Panc1 (cell line): ENCODE measurements at regions not wholly inside any gene's neighbourhood (a gene's known extent, or its start where the extent isn't known, plus 50 kb on each side); places are given as distances from the start of the nearest gene placed in this dataset.
"Not testable (repeated sequence)": the region's sequence is repeated elsewhere in the genome, so short reads cannot be mapped to it uniquely, and the experiment has no call there.

Experiments used
- ATAC-seq: fragments of 200-7000 bp; cut with Tn5 transposase; 2 replicates; pipeline ENCODE4 v1.9.1; 2020; ENCODE audit warnings: mild to moderate bottlenecking, moderate library complexity
- BruUV-seq: library from RNA; stranded (reverse); fragments of 400-500 nt; replicated peaks from 2 replicates; lab custom pipeline; 2021; lab: Mats Ljungman, UMichigan
- CTCF ChIA-PET: fragments of 300-600 bp; sonication (Branson Sonifier 250); formaldehyde crosslinking; loops from one replicate; lab custom pipeline; 2022; ENCODE audit warnings: antibody characterized with exemption; lab: Charles Lee
- POLR2A ChIA-PET: fragments of 300-600 bp; sonication (Branson Sonifier 250); formaldehyde crosslinking; loops from one replicate; lab custom pipeline; 2022; ENCODE audit warnings: antibody characterized with exemption; lab: Charles Lee
- DNase-seq: peaks from one replicate; pipeline ENCODE4 v3.0.0-alpha.2; 2010; ENCODE audit warnings: low read depth, low spot score
- H3K27ac ChIP-seq: 2 replicates; pipeline ENCODE4 v1.5.1; 2011; ENCODE audit warnings: mild to moderate bottlenecking, low read length, inconsistent platforms
- H3K27me3 ChIP-seq: fragments of 200-500 bp; sonication (Bioruptor generic); 2 replicates; pipeline ENCODE4 v1.6.0; 2014; ENCODE audit warnings: low read length, inconsistent platforms; ENCODE audit not compliant: control insufficient read depth, insufficient read depth
- H3K36me3 ChIP-seq: fragments of 200-500 bp; sonication (Bioruptor generic); 2 replicates; pipeline ENCODE4 v1.5.1; 2014; ENCODE audit warnings: inconsistent platforms, mild to moderate bottlenecking, low read length, moderate library complexity; ENCODE audit not compliant: control insufficient read depth, insufficient read depth
- H3K4me1 ChIP-seq: 2 replicates; pipeline ENCODE4 v1.5.1; 2011; ENCODE audit warnings: inconsistent platforms, mild to moderate bottlenecking, low read length, moderate library complexity; ENCODE audit not compliant: control insufficient read depth, insufficient read depth
- H3K4me3 ChIP-seq, 2 experiments: 2 replicates each; pipeline ENCODE4 v1.5.1; 2011 to 2012; ENCODE audit warnings: low read depth in 2 of 2, low read length in 2 of 2, mild to moderate bottlenecking in 2 of 2, inconsistent platforms in 1 of 2, moderate library complexity in 1 of 2
- H3K9me3 ChIP-seq: fragments of 200-500 bp; sonication (Bioruptor generic); 2 replicates; pipeline ENCODE4 v1.5.1; 2014; ENCODE audit warnings: low read depth, mild to moderate bottlenecking, inconsistent platforms, low read length, moderate library complexity; ENCODE audit not compliant: control insufficient read depth, insufficient read depth
- POLR2AphosphoS5 ChIP-seq: IDR thresholded peaks from 2 replicates; pipeline ENCODE4 v1.6.1; 2012; ENCODE audit warnings: mild to moderate bottlenecking, low read depth, low read length, moderate library complexity
- REST ChIP-seq, 2 experiments: IDR thresholded peaks; 2 replicates each; pipeline ENCODE4 v1.6.1; 2011 to 2012; ENCODE audit warnings: low read depth in 2 of 2, control low read depth in 1 of 2, low read length in 1 of 2, mild to moderate bottlenecking in 1 of 2, moderate library complexity in 1 of 2; ENCODE audit not compliant: insufficient read depth in 1 of 2
- SIN3A ChIP-seq: IDR thresholded peaks from 2 replicates; pipeline ENCODE4 v1.6.1; 2012; ENCODE audit warnings: low read depth, mild to moderate bottlenecking, low read length, moderate library complexity, borderline replicate concordance; ENCODE audit not compliant: insufficient read depth
- TCF7L2 ChIP-seq: IDR thresholded peaks from 2 replicates; pipeline ENCODE4 v1.6.1; 2011; ENCODE audit warnings: mild to moderate bottlenecking, low read depth, low read length, inconsistent platforms
- in situ Hi-C: cut with HindIII; loops from 2 replicates; pipeline ENCODE4 v1.10.0; 2016; ENCODE audit warnings: low sequenced_read_pairs, low pct_unique_long_range_greater_than_20kb
- intact Hi-C: fragments of 100-400 bp; cut with micrococcal nuclease; formaldehyde crosslinking; loops from one replicate; pipeline ENCODE4 v1.10.0; 2022; ENCODE audit not compliant: unreplicated experiment
- TF ChIP-seq, protein P1 (sequence below): fragments of 450-650 bp; IDR thresholded peaks from 2 replicates; pipeline ENCODE4 v1.5.1; 2017; ENCODE audit warnings: mild to moderate bottlenecking

DNA sequence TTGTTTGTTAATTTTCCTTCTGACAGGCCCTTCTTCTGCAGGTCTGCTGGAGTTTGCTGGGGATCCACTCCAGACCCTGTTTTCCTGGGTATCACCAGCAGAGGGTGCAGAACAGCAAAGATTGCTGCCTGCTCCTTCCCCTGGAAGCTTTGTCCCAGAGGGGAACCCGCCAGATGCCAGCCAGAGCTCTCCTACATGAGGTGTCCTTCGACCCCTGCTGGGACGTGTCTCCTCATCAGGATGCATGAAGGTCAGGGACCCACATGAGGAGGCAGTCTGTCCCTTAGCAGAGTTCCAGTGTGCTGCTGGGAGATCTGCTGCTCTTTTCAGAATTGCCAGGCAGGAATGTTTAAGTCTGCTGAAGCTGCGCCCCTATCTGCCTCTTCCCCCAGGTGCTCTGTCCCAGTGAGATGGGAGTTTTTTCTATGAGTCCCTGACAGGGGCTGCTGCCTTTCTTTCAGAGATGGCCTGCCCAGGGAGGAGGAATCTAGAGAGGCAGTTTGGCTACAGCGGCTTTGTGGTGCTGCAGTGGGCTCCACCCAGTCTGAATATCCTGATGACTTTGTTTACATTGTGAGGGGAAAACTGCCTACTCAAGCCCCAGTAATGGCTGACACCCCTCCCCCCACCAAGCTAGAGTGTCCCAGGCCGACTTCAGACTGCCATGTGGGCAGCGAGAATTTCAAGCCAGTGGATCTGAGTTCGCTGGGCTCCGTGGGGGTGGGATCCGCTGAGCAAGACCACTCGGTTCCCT, 772.0 kb upstream of the FAM174A start:
- ATAC-seq, result no peak
- no peak overlapping the region for H3K4me3 ChIP-seq
- no peaks in the 10 kb centered on the region for H3K36me3 ChIP-seq
- no peaks in the 10 kb centered on the region for H3K9me3 ChIP-seq
- TF ChIP-seq TCF7L2 (no peak), REST (IDR thresholded peaks at IDR 0.05; ENCODE audit: insufficient read depth in 1 of 2, low read depth in 2 of 2, low read length in 1 of 2) (no peak), POLR2AphosphoS5 (no peak), SIN3A (no peak)
- TF ChIP-seq, protein P1, sequence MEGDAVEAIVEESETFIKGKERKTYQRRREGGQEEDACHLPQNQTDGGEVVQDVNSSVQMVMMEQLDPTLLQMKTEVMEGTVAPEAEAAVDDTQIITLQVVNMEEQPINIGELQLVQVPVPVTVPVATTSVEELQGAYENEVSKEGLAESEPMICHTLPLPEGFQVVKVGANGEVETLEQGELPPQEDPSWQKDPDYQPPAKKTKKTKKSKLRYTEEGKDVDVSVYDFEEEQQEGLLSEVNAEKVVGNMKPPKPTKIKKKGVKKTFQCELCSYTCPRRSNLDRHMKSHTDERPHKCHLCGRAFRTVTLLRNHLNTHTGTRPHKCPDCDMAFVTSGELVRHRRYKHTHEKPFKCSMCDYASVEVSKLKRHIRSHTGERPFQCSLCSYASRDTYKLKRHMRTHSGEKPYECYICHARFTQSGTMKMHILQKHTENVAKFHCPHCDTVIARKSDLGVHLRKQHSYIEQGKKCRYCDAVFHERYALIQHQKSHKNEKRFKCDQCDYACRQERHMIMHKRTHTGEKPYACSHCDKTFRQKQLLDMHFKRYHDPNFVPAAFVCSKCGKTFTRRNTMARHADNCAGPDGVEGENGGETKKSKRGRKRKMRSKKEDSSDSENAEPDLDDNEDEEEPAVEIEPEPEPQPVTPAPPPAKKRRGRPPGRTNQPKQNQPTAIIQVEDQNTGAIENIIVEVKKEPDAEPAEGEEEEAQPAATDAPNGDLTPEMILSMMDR, result no peak
- intact Hi-C loops, result no loop called here
- in situ Hi-C loops, result no loop called here
- no TSS peak for BruUV-seq
- no peaks in the 10 kb centered on the region for H3K4me1 ChIP-seq
- no peak overlapping the region for H3K27ac ChIP-seq
- CTCF ChIA-PET, result interaction anchor here (0.7 kb wide), 1 partner anchor 314 kb away, joined by 3 read pairs; no protein-coding TSS in a partner anchor
- H3K27me3 ChIP-seq, result no peaks in the 10 kb centered on the region
- POLR2A ChIA-PET, result no interaction called here
- DNase-seq, result no peak

GRCh38 chr5:99747342-99747741, 787.8 kb upstream of the FAM174A start:
- in situ Hi-C loops (no loop called here), intact Hi-C loops (no loop called here)
- Histone ChIP-seq H3K27me3 (no peaks in the 10 kb centered on the region), H3K36me3 (no peaks in the 10 kb centered on the region), H3K4me3 (no peak overlapping the region), H3K9me3 (peaks cover 5% of the 10 kb centered on the region; the same call in 1 of the 2 replicates), H3K4me1 (no peaks in the 10 kb centered on the region), H3K27ac (no peak overlapping the region)
- TF ChIP-seq, protein P1, result no peak
- TF ChIP-seq TCF7L2, result no peak
- no peak for TF ChIP-seq SIN3A
- no peak for TF ChIP-seq POLR2AphosphoS5
- TF ChIP-seq REST (IDR thresholded peaks at IDR 0.05; ENCODE audit: insufficient read depth in 1 of 2, low read depth in 2 of 2, low read length in 1 of 2), result no peak
- ATAC-seq (no peak), DNase-seq (no peak)
- CTCF ChIA-PET, result no interaction called here
- POLR2A ChIA-PET, result no interaction called here
- no TSS peak for BruUV-seq

DNA sequence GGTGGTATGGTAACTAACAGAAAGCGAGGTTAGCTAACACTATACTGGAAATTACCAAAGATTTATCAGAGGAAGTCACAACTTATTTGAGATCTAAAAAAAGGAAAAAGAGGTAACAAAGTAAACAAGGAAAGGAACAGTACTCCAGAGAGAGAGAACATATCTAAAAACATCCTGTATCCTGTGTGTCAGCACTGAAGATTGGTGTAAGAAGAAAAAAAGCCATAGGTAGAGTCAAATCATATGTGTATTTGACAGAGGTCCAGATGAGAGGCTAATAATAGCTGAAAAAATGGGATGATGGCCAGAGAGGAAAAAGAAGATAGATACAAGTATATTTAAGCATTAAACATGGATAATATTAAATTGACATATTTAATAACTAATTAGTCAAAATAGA, 802.0 kb upstream of the FAM174A start:
- ATAC-seq, in situ Hi-C loops, H3K4me3 ChIP-seq, H3K27me3 ChIP-seq, H3K9me3 ChIP-seq, H3K27ac ChIP-seq, POLR2A ChIA-PET, intact Hi-C loops, DNase-seq, H3K36me3 ChIP-seq, BruUV-seq, H3K4me1 ChIP-seq, CTCF ChIA-PET: not testable (repeated sequence)
